Fibroblast of skin of right biceps (primary cell): ENCODE measurements at regions not wholly inside any gene's neighbourhood (a gene's known extent, or its start where the extent isn't known, plus 50 kb on each side); places are given as distances from the start of the nearest gene placed in this dataset.

ENCODE experiments used
- DNase-seq: peaks from one replicate; pipeline ENCODE4 v3.0.0-alpha.2; 2013

DNA sequence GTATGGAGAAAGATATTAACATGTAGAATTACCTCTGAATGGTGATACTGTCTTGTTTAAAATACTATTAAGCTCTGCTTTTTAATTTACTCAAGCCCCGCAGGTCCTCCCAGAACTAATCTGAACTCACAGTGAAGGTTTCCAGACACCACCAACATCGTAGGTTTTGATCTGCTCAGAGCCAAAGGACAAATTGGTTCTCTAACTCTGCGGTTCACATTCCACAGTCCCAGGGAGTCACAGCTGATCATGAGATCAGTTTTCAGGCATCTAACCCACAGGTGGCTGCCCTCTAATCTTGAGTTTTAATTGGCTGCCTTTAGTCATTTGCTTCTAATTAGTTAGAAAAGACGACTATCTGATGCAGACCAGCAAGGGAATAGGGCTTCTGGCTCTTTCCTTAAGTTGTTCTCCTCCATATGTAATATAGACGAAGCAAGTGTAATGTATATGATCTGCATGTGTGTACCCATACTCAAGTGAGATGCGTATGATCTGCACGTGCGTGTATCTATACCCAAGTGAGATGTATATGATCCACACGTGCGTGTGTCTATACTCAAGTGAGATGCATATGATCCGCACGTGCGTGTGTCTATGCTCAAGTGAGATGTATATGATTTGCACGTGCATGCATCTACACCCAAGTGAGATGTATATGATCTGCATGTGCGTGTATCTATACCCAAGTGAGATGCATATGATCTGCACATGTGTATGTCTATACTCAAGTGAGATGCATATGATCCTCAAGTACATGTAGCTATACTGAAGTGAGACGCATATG is 331.5 kb upstream of the NPVF start:
- DNase-seq, result peak; percentile 20

DNA sequence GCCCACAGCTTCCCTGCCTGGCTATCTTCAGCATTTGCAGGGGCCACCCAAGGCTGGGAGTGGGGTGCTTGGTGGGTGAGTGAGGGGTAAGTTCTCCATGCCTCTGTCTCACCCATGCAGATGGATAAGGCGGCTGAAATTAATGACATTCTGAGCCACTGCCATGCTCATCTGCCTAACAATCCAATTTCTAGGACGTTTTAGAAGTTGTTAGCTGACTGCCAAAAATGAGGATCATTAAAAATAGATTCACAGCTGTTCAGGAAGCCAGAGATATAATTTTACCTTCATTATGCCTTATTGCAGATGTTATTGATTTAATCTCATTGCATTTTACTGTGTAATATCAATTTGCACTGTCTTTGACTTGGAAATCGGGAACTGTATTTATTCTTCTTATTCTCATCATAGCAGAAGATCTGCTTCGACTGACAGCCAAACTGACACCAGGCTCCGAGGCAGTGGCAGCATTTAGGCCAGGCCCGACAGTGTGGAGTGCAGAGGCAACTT is 334.4 kb upstream of the NPVF start:
- no peak for DNase-seq

GRCh38 chr7:25565002-25565401 is 336.7 kb upstream of the NPVF start:
- DNase-seq, result no peak

GRCh38 chr7:25565949-25566348 is 337.7 kb upstream of the NPVF start:
- DNase-seq, result peak; percentile 66

DNA sequence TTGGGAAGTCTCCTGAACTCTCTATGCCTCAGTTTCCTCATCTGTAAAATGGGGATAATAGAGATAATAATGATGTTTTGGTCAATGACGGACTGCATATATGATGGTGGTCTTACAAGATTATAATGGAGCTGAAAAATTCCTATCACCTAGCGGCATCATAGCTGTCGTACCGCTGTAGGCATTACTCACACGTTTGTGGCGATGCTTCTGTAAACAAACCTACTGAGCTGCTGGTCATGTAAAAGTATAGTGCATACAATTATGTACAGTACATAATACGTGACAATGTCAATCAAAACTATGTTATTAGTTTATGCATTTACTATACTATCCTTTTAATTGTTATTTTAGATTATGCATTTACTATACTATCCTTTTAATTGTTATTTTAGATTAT is 339.1 kb upstream of the NPVF start:
- no peak for DNase-seq

GRCh38 chr7:25569765-25570164 is 341.5 kb upstream of the NPVF start:
- no peak for DNase-seq

GRCh38 chr7:25572423-25572822 is 344.1 kb upstream of the NPVF start:
- no peak for DNase-seq

- DNase-seq, result no peak
Measured at GRCh38 chr7:25574828-25575227, 346.5 kb upstream of the NPVF start.

DNA sequence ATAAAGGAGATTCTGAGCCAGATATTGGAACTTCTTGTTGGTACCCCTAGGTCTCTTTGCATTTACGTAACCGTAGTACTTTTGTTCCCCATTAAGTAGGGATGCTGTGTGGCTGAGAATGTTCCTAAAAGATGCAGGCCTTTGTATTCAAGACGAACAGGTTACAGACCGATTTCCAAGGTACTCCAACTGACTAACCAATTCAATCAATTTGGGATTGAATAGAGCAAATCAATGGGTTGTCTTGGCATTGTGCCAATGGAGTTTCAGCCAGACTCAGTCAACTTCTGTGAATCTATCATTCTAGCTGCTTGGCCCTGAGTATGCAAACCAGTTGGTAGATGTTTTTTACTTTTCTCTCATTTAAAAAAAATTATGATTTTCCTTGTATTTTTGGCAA is 347.3 kb upstream of the NPVF start:
- no peak for DNase-seq

- no peak for DNase-seq
Measured at GRCh38 chr7:25578991-25579777, 350.9 kb upstream of the NPVF start.

- no peak for DNase-seq
Measured at GRCh38 chr7:25579778-25580075, 351.4 kb upstream of the NPVF start.

- no peak for DNase-seq
Measured at GRCh38 chr7:25580141-25580540, 351.9 kb upstream of the NPVF start.

- DNase-seq, result no peak
Measured at GRCh38 chr7:25583621-25584020, 355.3 kb upstream of the NPVF start.

GRCh38 chr7:25584112-25584938 is 356.0 kb upstream of the NPVF start:
- no peak for DNase-seq

- DNase-seq, result no peak
Measured at GRCh38 chr7:25586513-25586912, 358.2 kb upstream of the NPVF start.

- DNase-seq, result no peak
Measured at GRCh38 chr7:25594122-25594521, 365.8 kb upstream of the NPVF start.

GRCh38 chr7:25594728-25595127 is 366.4 kb upstream of the NPVF start:
- no peak for DNase-seq

DNA sequence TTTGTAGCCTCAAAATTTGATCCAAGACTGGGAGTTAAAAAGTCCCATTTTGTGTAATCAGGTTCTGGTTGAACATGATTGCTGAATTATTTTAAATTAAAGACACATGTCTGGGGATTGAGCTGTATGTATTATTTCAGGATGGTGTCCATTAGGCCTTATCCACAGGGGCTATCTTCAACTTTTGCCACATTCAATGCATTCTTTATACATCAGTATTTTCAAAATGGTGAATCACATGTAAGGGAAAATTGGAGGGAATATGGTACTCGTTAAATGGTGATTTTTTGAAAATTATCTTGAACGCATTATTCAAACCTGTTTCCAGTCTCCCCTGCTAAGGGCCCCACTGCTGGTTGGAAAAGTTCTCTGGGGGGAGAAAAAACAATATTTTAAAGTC is 367.7 kb upstream of the NPVF start:
- DNase-seq, result no peak

DNA sequence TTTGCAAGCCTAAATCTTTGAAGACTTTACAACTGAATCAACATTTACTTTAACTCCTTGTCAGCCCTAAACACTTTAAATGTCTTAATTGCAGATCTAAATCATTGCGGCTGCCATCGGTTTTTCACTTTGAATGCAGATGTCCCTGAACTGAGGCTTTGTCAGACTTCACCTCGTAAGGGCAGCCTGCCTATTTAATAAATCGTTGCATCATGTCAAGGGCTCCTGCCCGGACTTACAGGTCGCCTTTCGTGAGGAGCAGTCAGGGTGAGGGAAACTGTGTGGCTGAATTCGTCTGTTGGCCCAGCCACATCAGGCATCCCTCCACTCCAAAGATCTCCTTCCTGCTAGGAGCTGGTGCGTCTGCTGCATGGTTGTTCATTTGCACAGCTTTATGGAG is 368.2 kb upstream of the NPVF start:
- no peak for DNase-seq

DNA sequence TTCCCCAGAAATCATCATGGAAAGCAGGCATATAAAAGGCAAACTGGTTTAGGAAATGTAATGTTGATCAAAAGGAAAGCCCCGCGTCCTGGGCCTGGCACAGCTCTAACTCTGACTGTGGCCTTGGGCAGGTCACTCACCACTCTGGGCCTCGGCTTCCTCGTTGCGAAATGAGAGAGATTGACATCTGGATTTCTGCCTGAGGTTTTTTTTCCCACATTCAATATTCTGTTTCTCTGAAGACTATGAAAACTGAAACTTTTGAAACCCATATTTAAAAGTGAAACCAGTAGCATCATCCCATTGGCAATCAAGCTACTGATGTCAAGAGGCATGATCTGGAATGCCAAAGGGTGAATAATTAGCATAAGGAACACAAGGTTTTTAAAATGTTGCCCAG is 369.7 kb upstream of the NPVF start:
- DNase-seq, result no peak

DNA sequence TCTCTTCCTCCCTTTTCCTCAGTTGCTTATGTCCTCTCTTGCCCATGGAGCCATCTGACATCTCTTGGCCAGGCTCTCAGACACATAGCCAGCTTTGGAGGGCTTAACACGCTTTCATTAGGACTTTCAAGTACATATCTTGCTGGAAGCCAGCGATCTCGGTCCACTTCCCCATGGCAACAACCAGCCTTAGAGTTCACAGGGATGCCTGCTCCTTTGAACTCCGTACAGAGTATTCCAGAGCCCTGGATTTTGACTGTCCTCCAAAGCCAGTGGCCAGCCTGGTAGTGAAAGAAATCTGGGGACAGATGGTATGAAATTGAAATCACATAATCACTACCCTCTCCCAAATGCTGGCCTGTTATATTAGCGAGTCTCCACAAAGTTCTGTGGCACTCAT is 370.5 kb upstream of the NPVF start:
- no peak for DNase-seq

DNA sequence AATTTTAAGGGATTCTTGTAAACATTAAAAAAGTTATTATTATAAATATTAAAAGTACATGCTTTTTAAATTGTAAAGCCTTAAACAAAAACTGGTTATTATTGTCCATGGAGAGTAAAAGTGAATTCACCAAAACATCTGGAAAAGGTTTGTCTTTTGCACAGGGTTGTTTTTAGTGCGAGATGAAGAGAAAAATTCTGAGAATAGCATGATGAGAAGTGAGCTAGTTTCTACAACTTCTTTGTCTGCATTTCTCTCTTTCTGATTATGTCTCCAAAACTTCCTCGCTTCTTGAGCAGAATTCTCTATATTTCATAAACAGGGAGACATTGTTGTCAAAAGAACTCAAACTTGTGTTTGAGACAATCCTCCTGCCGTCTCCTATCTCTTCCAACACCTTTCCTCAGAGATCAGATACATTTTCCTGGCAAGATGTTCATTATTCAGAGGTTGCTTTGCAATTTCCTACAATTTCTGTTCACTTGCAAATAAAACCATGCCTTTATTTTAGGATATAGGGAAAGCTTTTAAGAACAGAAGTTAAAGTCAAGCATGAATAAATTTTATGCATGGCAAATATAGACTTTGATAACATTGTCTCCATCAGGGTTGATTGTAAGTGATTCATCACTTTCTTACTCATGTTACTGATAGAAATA is 372.1 kb upstream of the NPVF start:
- no peak for DNase-seq
